GM12872 (cell line): ENCODE measurements at regions not wholly inside any gene's neighbourhood (a gene's known extent, or its start where the extent isn't known, plus 50 kb on each side); places are given as distances from the start of the nearest gene placed in this dataset.

Source experiments
- CTCF ChIP-seq: IDR thresholded peaks from 3 replicates; pipeline ENCODE4 v1.5.1; 2011; ENCODE audit warnings: low read depth, mild to moderate bottlenecking, low read length, moderate library complexity; ENCODE audit not compliant: insufficient read depth

GRCh38 chr5:5583832-5584231 lies 161.4 kb downstream of the ICE1 start:
- TF ChIP-seq CTCF: no peak

- TF ChIP-seq CTCF: no peak
Observed at GRCh38 chr5:5583023-5583765, 160.7 kb downstream of the ICE1 start.

DNA sequence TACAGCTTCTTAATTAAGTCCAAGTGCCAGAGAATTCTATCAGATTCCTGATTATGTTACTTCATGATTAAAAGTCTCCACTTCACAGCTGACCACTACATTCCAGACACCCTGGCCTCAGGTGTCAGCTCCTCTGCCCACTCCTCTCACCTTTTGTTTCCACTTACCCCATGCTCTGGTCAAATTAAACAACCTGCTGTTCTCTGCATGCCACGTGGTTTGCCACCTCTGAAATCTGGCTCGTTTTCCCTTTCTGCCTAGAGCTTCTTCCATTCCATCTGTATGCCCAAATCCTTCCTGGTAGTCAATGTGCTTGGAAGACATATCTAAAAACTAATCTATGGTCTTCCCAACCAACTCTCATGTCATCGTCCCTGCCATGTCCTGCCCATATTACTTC lies 158.6 kb downstream of the ICE1 start:
- no peak for TF ChIP-seq CTCF

GRCh38 chr5:5576744-5577143 lies 154.3 kb downstream of the ICE1 start:
- TF ChIP-seq CTCF: no peak

- TF ChIP-seq CTCF: no peak
Observed at GRCh38 chr5:5575461-5575860, 153.0 kb downstream of the ICE1 start.

DNA sequence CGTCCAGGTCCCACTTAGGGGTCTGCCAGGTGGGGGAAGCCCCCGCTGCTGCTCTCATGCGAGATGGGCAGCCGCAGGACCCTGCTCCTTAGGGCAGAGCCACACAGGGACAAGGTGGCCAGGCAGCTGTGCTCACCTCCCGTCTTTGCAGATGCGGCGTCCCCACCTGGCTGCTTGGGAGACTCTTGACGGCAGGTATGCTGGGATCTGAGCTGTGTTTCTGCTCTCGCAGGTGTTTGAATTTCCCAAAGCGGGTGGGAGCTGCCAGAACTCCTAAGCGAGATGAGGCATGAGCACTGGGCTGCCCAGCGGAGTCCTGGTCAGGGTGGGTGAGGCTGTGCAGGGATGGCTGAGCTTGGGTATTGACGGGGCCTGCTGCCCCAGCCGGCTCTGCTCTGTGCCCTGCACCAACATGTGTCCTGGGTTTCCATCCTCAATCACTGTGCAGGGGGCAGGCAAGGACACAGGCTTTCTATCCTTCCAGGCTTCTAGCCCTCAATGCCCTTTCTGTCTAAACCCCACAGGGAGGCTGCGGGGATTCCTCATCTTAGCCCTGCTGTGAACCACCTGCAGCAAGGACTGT lies 151.4 kb downstream of the ICE1 start:
- TF ChIP-seq CTCF: no peak

- no peak for TF ChIP-seq CTCF
Observed at GRCh38 chr5:5572976-5573797, 150.7 kb downstream of the ICE1 start.
